Suprapubic skin (tissue), 4 donors: ENCODE measurements at regions not wholly inside any gene's neighbourhood (a gene's known extent, or its start where the extent isn't known, plus 50 kb on each side); places are given as distances from the start of the nearest gene placed in this dataset.

Source experiments
- DNase-seq, 2 donors: peaks; one replicate each; pipeline ENCODE4 v3.0.0-alpha.2; 2019; ENCODE audit warnings: low spot score in 2 of 2
- H3K27ac ChIP-seq: fragments of 200-600 bp; sonication (generic); one replicate; pipeline ENCODE4 v1.5.1; 2019
- H3K27me3 ChIP-seq: fragments of 200-600 bp; sonication (generic); one replicate; pipeline ENCODE4 v1.5.1; 2019
- H3K36me3 ChIP-seq: fragments of 200-600 bp; sonication (generic); one replicate; pipeline ENCODE4 v1.5.1; 2019
- H3K4me1 ChIP-seq: fragments of 200-600 bp; sonication (generic); one replicate; pipeline ENCODE4 v1.5.1; 2019
- H3K4me3 ChIP-seq: fragments of 200-600 bp; sonication (generic); one replicate; pipeline ENCODE4 v1.5.1; 2019; ENCODE audit warnings: mild to moderate bottlenecking
- H3K9me3 ChIP-seq: fragments of 200-600 bp; sonication (generic); one replicate; pipeline ENCODE4 v1.5.1; 2019
- EP300 ChIP-seq: sonication (generic); formaldehyde crosslinking; IDR thresholded peaks from one replicate; pipeline ENCODE4 v1.6.1; 2017; ENCODE audit warnings: antibody characterized with exemption
- POLR2A ChIP-seq, 2 donors: fragments of 450-650 bp; IDR thresholded peaks; one replicate each; pipeline ENCODE4 v1.6.1; 2017; ENCODE audit warnings: antibody characterized with exemption in 2 of 2, mild to moderate bottlenecking in 2 of 2, moderate library complexity in 2 of 2
- POLR2AphosphoS5 ChIP-seq, 3 donors: sonication (generic); formaldehyde crosslinking; IDR thresholded peaks; one replicate each; pipeline ENCODE4 v1.6.1; 2017; ENCODE audit warnings: antibody characterized with exemption in 3 of 3
- WGBS: methylation state at CpG from one replicate; pipeline ENCODE4 v1.1.5; 2018; 5-methylcytosine and 5-hydroxymethylcytosine counted together
- TF ChIP-seq, protein P1 (sequence below), 2 donors: fragments of 200-600 bp in 1 of 2; fragments of 450-650 bp in 1 of 2; sonication (generic) in 1 of 2; IDR thresholded peaks; one replicate each; pipeline ENCODE4 v1.5.1; 2016 to 2019; ENCODE audit warnings: antibody characterized with exemption in 2 of 2, mild to moderate bottlenecking in 1 of 2, moderate library complexity in 1 of 2

- no peak for DNase-seq
- Histone ChIP-seq H3K27ac (no peak overlapping the region), H3K36me3 (no peaks in the 10 kb centered on the region), H3K27me3 (no peaks in the 10 kb centered on the region), H3K4me3 (no peak overlapping the region), H3K4me1 (peaks cover 4% of the 10 kb centered on the region), H3K9me3 (no peaks in the 10 kb centered on the region)
- WGBS = 82% methylated on average over 5 of the region's 5 CpGs
- TF ChIP-seq EP300 = no peak
- TF ChIP-seq POLR2A (IDR thresholded peaks at IDR 0.05) = no peak
- TF ChIP-seq POLR2AphosphoS5 (IDR thresholded peaks at IDR 0.05) = no peak
These were observed 332.8 kb downstream of the ELAVL2 start for GRCh38 chr9:23493219-23493618.

GRCh38 chr9:23496489-23497136 is 329.4 kb downstream of the ELAVL2 start:
- no peak for DNase-seq
- Histone ChIP-seq H3K27me3 (no peaks in the 10 kb centered on the region), H3K9me3 (no peaks in the 10 kb centered on the region), H3K4me3 (no peak overlapping the region), H3K36me3 (no peaks in the 10 kb centered on the region), H3K27ac (no peak overlapping the region), H3K4me1 (peaks cover 4% of the 10 kb centered on the region)
- WGBS = 74% methylated on average over 2 of the region's 2 CpGs
- TF ChIP-seq POLR2A (IDR thresholded peaks at IDR 0.05) (no peak), POLR2AphosphoS5 (IDR thresholded peaks at IDR 0.05) (no peak), EP300 (no peak)
- TF ChIP-seq, protein P1, sequence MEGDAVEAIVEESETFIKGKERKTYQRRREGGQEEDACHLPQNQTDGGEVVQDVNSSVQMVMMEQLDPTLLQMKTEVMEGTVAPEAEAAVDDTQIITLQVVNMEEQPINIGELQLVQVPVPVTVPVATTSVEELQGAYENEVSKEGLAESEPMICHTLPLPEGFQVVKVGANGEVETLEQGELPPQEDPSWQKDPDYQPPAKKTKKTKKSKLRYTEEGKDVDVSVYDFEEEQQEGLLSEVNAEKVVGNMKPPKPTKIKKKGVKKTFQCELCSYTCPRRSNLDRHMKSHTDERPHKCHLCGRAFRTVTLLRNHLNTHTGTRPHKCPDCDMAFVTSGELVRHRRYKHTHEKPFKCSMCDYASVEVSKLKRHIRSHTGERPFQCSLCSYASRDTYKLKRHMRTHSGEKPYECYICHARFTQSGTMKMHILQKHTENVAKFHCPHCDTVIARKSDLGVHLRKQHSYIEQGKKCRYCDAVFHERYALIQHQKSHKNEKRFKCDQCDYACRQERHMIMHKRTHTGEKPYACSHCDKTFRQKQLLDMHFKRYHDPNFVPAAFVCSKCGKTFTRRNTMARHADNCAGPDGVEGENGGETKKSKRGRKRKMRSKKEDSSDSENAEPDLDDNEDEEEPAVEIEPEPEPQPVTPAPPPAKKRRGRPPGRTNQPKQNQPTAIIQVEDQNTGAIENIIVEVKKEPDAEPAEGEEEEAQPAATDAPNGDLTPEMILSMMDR (IDR thresholded peaks at IDR 0.05) = no peak

DNA sequence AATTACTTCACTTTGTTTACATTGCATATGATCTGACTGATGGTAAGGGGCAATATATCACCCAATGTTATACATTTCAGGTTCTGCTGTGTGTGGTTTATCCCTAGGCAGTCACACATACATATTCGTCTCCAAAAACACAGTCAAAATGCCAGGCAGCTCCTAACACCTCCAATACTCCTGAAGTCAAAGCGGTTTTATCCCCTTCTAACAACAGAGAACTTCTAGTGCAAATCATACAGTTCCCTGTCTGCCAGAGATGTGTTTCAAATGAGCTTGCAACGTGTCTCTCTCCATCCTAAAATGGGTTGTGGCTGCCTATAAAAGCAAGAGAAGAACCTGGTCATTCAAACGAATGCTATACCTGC is 328.9 kb downstream of the ELAVL2 start:
- no peak overlapping the region for H3K4me3 ChIP-seq
- no peaks in the 10 kb centered on the region for H3K36me3 ChIP-seq
- no peaks in the 10 kb centered on the region for H3K9me3 ChIP-seq
- 70% methylated on average over 4 of the region's 4 CpGs for WGBS
- TF ChIP-seq POLR2AphosphoS5 (IDR thresholded peaks at IDR 0.05) = no peak
- no peak for TF ChIP-seq POLR2A (IDR thresholded peaks at IDR 0.05)
- TF ChIP-seq, protein P1 (IDR thresholded peaks at IDR 0.05) = no peak
- TF ChIP-seq EP300 = no peak
- H3K27ac ChIP-seq = no peak overlapping the region
- DNase-seq = no peak
- H3K27me3 ChIP-seq = no peaks in the 10 kb centered on the region
- H3K4me1 ChIP-seq = peaks cover 4% of the 10 kb centered on the region

DNA sequence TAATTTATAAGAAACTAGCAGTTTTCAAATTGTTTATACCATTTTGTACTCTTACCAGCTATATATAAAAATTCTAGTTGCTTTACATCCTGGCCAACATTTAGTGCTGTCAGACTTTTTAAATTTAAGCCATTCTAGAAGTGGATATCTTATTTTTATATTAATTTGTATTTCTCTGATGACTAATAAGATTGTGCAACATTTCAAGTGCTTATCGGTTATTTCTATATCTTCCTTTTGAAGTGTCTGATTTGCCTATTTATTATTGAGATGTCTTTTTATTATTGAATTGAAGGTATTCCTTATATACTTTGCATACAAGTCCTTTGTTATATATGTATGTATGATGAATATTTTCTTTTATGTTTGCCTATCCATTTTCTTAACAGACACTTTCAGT is 324.0 kb downstream of the ELAVL2 start:
- Histone ChIP-seq H3K36me3 (no peaks in the 10 kb centered on the region), H3K4me1 (no peaks in the 10 kb centered on the region), H3K27ac (no peak overlapping the region), H3K9me3 (no peaks in the 10 kb centered on the region), H3K4me3 (no peak overlapping the region), H3K27me3 (no peaks in the 10 kb centered on the region)
- DNase-seq = no peak
- TF ChIP-seq POLR2A (IDR thresholded peaks at IDR 0.05) = no peak
- TF ChIP-seq POLR2AphosphoS5 (IDR thresholded peaks at IDR 0.05) = no peak
- 72% methylated on average over 1 of the region's 1 CpG for WGBS

DNA sequence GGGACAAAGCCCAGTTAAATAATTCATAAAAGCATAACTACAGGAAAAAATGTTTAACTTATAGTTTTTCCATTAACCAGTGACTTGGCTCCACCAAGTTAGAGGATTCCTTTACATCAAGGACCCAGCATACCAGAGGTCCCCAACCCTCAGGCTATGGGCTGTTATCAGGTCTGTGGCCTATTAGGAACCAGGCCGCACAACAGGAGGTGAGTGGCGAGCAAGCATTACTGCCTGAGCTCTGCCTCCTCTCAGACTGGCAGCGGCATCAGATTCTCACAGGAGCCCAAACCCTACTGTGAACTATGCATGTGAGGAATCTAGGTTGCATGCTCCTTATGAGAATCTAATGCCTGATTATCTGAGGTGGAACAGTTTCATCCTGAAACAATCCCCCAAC is 303.1 kb downstream of the ELAVL2 start:
- no peak for DNase-seq
- no peaks in the 10 kb centered on the region for H3K36me3 ChIP-seq
- no peaks in the 10 kb centered on the region for H3K27me3 ChIP-seq
- 96% methylated on average over 3 of the region's 3 CpGs for WGBS
- TF ChIP-seq EP300 (no peak), POLR2A (IDR thresholded peaks at IDR 0.05) (no peak), POLR2AphosphoS5 (IDR thresholded peaks at IDR 0.05) (no peak)
- TF ChIP-seq, protein P1 (IDR thresholded peaks at IDR 0.05) = no peak
- no peak overlapping the region for H3K4me3 ChIP-seq
- H3K9me3 ChIP-seq = no peaks in the 10 kb centered on the region
- H3K4me1 ChIP-seq = no peaks in the 10 kb centered on the region
- H3K27ac ChIP-seq = no peak overlapping the region

GRCh38 chr9:23524607-23525155 is 301.4 kb downstream of the ELAVL2 start:
- no peaks in the 10 kb centered on the region for H3K36me3 ChIP-seq
- no peaks in the 10 kb centered on the region for H3K27me3 ChIP-seq
- H3K9me3 ChIP-seq = no peaks in the 10 kb centered on the region
- no peaks in the 10 kb centered on the region for H3K4me1 ChIP-seq
- DNase-seq = no peak
- no peak for TF ChIP-seq POLR2A (IDR thresholded peaks at IDR 0.05)
- no peak for TF ChIP-seq EP300
- TF ChIP-seq, protein P1 (IDR thresholded peaks at IDR 0.05) = no peak
- no peak for TF ChIP-seq POLR2AphosphoS5 (IDR thresholded peaks at IDR 0.05)
- 62% methylated on average over 2 of the region's 2 CpGs for WGBS
- no peak overlapping the region for H3K27ac ChIP-seq
- no peak overlapping the region for H3K4me3 ChIP-seq
